K562 (cell line): ENCODE measurements at regions not wholly inside any gene's neighbourhood (a gene's known extent, or its start where the extent isn't known, plus 50 kb on each side); places are given as distances from the start of the nearest gene placed in this dataset.

Experiments
- CCAR2 ChIP-seq: fragments of 200-400 bp; formaldehyde crosslinking; IDR thresholded peaks from 2 replicates; pipeline ENCODE4 v1.6.1; 2017; ENCODE audit warnings: mild to moderate bottlenecking, low read depth, low read length
- GATA2 ChIP-seq: sonication (generic); formaldehyde crosslinking; IDR thresholded peaks from 2 replicates; pipeline ENCODE4 v1.4.0; 2020; ENCODE audit warnings: mild to moderate bottlenecking, missing genetic modification reagents
- POLR2A ChIP-seq: fragments of 450-650 bp; conservative IDR thresholded peaks from 2 replicates; pipeline ENCODE4 v1.6.1; 2016
- POLR2AphosphoS2 ChIP-seq: IDR thresholded peaks from 2 replicates; pipeline ENCODE4 v1.6.1; 2012; ENCODE audit warnings: low read length, improper control_type of control experiment
- VEZF1 ChIP-seq: fragments of 200-800 bp; sonication (Bioruptor generic); IDR thresholded peaks from 2 replicates; pipeline ENCODE4 v1.6.1; 2017; ENCODE audit warnings: missing genetic modification characterization, missing compliant biosample characterization

GRCh38 chr13:50484472-50485113 is 358.9 kb downstream of the DLEU7 start:
- TF ChIP-seq GATA2 (no peak), VEZF1 (CRISPR knock-in tag) (no peak), POLR2A (no peak), POLR2AphosphoS2 (no peak), CCAR2 (no peak)
